WTC11 (cell line): ENCODE measurements at regions not wholly inside any gene's neighbourhood (a gene's known extent, or its start where the extent isn't known, plus 50 kb on each side); places are given as distances from the start of the nearest gene placed in this dataset.
"Not testable (repeated sequence)": the region's sequence is repeated elsewhere in the genome, so short reads cannot be mapped to it uniquely, and the experiment has no call there.

ENCODE experiments used
- CREB1 ChIP-seq: sonication (generic); formaldehyde crosslinking; IDR thresholded peaks from 2 replicates; pipeline ENCODE4 v1.8.0; 2023; ENCODE audit warnings: mild to moderate bottlenecking, missing genetic modification reagents
- ESRRA ChIP-seq: sonication (generic); formaldehyde crosslinking; IDR thresholded peaks from 2 replicates; pipeline ENCODE4 v1.8.1; 2022; ENCODE audit warnings: mild to moderate bottlenecking, missing genetic modification reagents, borderline replicate concordance
- FOXP1 ChIP-seq: sonication (generic); formaldehyde crosslinking; IDR thresholded peaks from 2 replicates; pipeline ENCODE4 v1.8.0; 2022; ENCODE audit warnings: missing genetic modification reagents, mild to moderate bottlenecking, moderate library complexity, borderline replicate concordance
- GRHL2 ChIP-seq: fragments of 250-450 bp; sonication (Bioruptor Pico); IDR thresholded peaks from 2 replicates; pipeline ENCODE4 v1.8.0; 2022; ENCODE audit warnings: mild to moderate bottlenecking, moderate library complexity; ENCODE audit not compliant: insufficient replicate concordance, severe bottlenecking
- IRF2 ChIP-seq: sonication (generic); formaldehyde crosslinking; IDR thresholded peaks from 2 replicates; pipeline ENCODE4 v1.8.0; 2022; ENCODE audit warnings: low read depth, missing genetic modification reagents, borderline replicate concordance
- JUN ChIP-seq: sonication (generic); formaldehyde crosslinking; IDR thresholded peaks from 2 replicates; pipeline ENCODE4 v1.8.0; 2023; ENCODE audit warnings: mild to moderate bottlenecking, missing genetic modification reagents
- RELA ChIP-seq: sonication (generic); formaldehyde crosslinking; IDR thresholded peaks from 2 replicates; pipeline ENCODE4 v1.8.1; 2022; ENCODE audit warnings: missing genetic modification reagents, mild to moderate bottlenecking, borderline replicate concordance
- SP1 ChIP-seq: sonication (generic); formaldehyde crosslinking; conservative IDR thresholded peaks from 2 replicates; pipeline ENCODE4 v1.8.1; 2022; ENCODE audit warnings: missing genetic modification reagents
- TF ChIP-seq, protein P1 (sequence below): fragments of 200-600 bp; IDR thresholded peaks from 2 replicates; pipeline ENCODE4 v1.8.0; 2022; ENCODE audit warnings: antibody characterized with exemption
- TF ChIP-seq, protein P2 (sequence below): sonication (generic); formaldehyde crosslinking; IDR thresholded peaks from 2 replicates; pipeline ENCODE4 v1.8.0; 2022; ENCODE audit warnings: mild to moderate bottlenecking, missing genetic modification reagents
- TF ChIP-seq, protein P3 (sequence below): sonication (generic); formaldehyde crosslinking; IDR thresholded peaks from 2 replicates; pipeline ENCODE4 v1.8.0; 2022; ENCODE audit warnings: mild to moderate bottlenecking, missing genetic modification reagents
- TF ChIP-seq, protein P4 (sequence below): sonication (generic); formaldehyde crosslinking; IDR thresholded peaks from 2 replicates; pipeline ENCODE4 v1.8.1; 2023; ENCODE audit warnings: mild to moderate bottlenecking, missing genetic modification reagents, moderate library complexity
- TF ChIP-seq, protein P5 (sequence below): fragments of 250-450 bp; sonication (Bioruptor Pico); IDR thresholded peaks from 2 replicates; pipeline ENCODE4 v1.9.0; 2021; ENCODE audit warnings: moderate library complexity, mild to moderate bottlenecking, inconsistent platforms, borderline replicate concordance
- TF ChIP-seq, protein P6 (sequence below): fragments of 250-450 bp; sonication (Bioruptor Pico); IDR thresholded peaks from 2 replicates; pipeline ENCODE4 v1.8.0; 2021; ENCODE audit warnings: mild to moderate bottlenecking

DNA sequence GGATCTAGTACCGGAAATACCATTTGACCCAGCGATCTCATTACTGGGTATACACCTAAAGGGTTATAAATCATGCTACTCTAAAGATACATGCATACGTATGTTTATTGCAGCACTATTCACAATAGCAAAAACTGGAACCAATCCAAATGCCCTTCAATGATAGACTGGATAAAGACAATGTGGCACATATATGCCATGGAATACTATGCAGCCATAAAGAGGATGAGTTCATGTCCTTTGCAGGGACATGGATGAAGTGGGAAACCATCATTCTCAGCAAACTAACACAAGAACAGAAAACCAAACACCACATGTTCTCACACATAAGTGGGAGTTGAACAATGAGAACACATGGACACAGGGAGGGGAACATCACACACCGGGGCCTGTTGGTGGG is 50.2 kb upstream of the GOLGA8B start:
- TF ChIP-seq, protein P1, sequence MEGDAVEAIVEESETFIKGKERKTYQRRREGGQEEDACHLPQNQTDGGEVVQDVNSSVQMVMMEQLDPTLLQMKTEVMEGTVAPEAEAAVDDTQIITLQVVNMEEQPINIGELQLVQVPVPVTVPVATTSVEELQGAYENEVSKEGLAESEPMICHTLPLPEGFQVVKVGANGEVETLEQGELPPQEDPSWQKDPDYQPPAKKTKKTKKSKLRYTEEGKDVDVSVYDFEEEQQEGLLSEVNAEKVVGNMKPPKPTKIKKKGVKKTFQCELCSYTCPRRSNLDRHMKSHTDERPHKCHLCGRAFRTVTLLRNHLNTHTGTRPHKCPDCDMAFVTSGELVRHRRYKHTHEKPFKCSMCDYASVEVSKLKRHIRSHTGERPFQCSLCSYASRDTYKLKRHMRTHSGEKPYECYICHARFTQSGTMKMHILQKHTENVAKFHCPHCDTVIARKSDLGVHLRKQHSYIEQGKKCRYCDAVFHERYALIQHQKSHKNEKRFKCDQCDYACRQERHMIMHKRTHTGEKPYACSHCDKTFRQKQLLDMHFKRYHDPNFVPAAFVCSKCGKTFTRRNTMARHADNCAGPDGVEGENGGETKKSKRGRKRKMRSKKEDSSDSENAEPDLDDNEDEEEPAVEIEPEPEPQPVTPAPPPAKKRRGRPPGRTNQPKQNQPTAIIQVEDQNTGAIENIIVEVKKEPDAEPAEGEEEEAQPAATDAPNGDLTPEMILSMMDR, result not testable (repeated sequence)
- not testable (repeated sequence) for TF ChIP-seq CREB1 (CRISPR knock-in tag); RELA (CRISPR knock-in tag); IRF2 (CRISPR knock-in tag); FOXP1 (CRISPR knock-in tag); ESRRA; JUN (CRISPR knock-in tag); GRHL2; SP1 (CRISPR knock-in tag)
- TF ChIP-seq, protein P2, sequence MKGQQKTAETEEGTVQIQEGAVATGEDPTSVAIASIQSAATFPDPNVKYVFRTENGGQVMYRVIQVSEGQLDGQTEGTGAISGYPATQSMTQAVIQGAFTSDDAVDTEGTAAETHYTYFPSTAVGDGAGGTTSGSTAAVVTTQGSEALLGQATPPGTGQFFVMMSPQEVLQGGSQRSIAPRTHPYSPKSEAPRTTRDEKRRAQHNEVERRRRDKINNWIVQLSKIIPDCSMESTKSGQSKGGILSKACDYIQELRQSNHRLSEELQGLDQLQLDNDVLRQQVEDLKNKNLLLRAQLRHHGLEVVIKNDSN (CRISPR knock-in tag), result not testable (repeated sequence)
- TF ChIP-seq, protein P3, sequence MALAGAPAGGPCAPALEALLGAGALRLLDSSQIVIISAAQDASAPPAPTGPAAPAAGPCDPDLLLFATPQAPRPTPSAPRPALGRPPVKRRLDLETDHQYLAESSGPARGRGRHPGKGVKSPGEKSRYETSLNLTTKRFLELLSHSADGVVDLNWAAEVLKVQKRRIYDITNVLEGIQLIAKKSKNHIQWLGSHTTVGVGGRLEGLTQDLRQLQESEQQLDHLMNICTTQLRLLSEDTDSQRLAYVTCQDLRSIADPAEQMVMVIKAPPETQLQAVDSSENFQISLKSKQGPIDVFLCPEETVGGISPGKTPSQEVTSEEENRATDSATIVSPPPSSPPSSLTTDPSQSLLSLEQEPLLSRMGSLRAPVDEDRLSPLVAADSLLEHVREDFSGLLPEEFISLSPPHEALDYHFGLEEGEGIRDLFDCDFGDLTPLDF (CRISPR knock-in tag), result not testable (repeated sequence)
- TF ChIP-seq, protein P4, sequence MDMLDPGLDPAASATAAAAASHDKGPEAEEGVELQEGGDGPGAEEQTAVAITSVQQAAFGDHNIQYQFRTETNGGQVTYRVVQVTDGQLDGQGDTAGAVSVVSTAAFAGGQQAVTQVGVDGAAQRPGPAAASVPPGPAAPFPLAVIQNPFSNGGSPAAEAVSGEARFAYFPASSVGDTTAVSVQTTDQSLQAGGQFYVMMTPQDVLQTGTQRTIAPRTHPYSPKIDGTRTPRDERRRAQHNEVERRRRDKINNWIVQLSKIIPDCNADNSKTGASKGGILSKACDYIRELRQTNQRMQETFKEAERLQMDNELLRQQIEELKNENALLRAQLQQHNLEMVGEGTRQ, result not testable (repeated sequence)
- TF ChIP-seq, protein P5, sequence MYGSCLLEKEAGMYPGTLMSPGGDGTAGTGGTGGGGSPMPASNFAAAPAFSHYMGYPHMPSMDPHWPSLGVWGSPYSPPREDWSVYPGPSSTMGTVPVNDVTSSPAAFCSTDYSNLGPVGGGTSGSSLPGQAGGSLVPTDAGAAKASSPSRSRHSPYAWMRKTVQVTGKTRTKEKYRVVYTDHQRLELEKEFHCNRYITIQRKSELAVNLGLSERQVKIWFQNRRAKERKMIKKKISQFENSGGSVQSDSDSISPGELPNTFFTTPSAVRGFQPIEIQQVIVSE (CRISPR knock-in tag), result not testable (repeated sequence)
- TF ChIP-seq, protein P6, sequence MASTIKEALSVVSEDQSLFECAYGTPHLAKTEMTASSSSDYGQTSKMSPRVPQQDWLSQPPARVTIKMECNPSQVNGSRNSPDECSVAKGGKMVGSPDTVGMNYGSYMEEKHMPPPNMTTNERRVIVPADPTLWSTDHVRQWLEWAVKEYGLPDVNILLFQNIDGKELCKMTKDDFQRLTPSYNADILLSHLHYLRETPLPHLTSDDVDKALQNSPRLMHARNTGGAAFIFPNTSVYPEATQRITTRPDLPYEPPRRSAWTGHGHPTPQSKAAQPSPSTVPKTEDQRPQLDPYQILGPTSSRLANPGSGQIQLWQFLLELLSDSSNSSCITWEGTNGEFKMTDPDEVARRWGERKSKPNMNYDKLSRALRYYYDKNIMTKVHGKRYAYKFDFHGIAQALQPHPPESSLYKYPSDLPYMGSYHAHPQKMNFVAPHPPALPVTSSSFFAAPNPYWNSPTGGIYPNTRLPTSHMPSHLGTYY (CRISPR knock-in tag), result not testable (repeated sequence)
